K562 (cell line): ENCODE measurements at regions not wholly inside any gene's neighbourhood (a gene's known extent, or its start where the extent isn't known, plus 50 kb on each side); places are given as distances from the start of the nearest gene placed in this dataset.

ENCODE experiments used
- ATAC-seq: fragments of 200-7000 bp; cut with Tn5 transposase; 3 replicates; pipeline ENCODE4 v1.9.1; 2020; ENCODE audit warnings: moderate library complexity
- BruUV-seq: library from RNA; stranded (reverse); fragments of 400-500 nt; replicated peaks from 2 replicates; lab custom pipeline; 2021; lab: Mats Ljungman, UMichigan
- CTCF ChIA-PET: fragments of 300-600 bp; formaldehyde crosslinking; extraction: SDS; loops from one replicate; lab custom pipeline; 2021; ENCODE audit warnings: low intra/inter-chr PET ratio; lab: Yijun Ruan, JAX
- POLR2A ChIA-PET: fragments of 300-600, 350-650 bp; sonication (Branson Sonifier 250); formaldehyde crosslinking; extraction: SDS; loops from one replicate; lab custom pipeline; 2021; ENCODE audit warnings: antibody characterized with exemption, inconsistent platforms; lab: Yijun Ruan, JAX
- DNase-seq, 4 experiments: peaks; one replicate each; pipeline versions ENCODE4 v3.0.0 to v3.0.0-alpha.2; 2011 to 2018; ENCODE audit warnings: low spot score in 3 of 4, mixed read lengths in 3 of 4; ENCODE audit errors: extremely low read depth in 1 of 4
- FAIRE-seq: peaks from 2 replicates; lab custom pipeline; 2011; peaks lifted over from hg19 to GRCh38; lab: Jason Lieb, UNC
- H2AFZ ChIP-seq: 2 replicates; pipeline ENCODE4 v1.6.0; 2011; ENCODE audit warnings: low read depth, low read length, control low read depth, inconsistent platforms
- H3K27ac ChIP-seq: fragments of 200-600 bp; 3 replicates; pipeline ENCODE4 v1.8.0; 2011; ENCODE audit warnings: low read depth, mild to moderate bottlenecking, control low read depth, inconsistent platforms, low read length, moderate library complexity, mixed read lengths; ENCODE audit errors: extremely low read depth
- H3K27me3 ChIP-seq, 2 experiments: fragments of 300-600 bp in 1 of 2; 2 replicates in 1 of 2; 3 replicates in 1 of 2; pipeline versions ENCODE4 v1.6.0 to v1.8.0; 2011; ENCODE audit warnings: inconsistent platforms in 2 of 2, low read length in 2 of 2, mild to moderate bottlenecking in 1 of 2, mixed read lengths in 1 of 2, moderate library complexity in 1 of 2; ENCODE audit not compliant: control insufficient read depth in 2 of 2, insufficient read depth in 2 of 2
- H3K36me3 ChIP-seq: fragments of 300-600 bp; 3 replicates; pipeline ENCODE4 v1.8.0; 2011; ENCODE audit warnings: mild to moderate bottlenecking, low read length, inconsistent platforms; ENCODE audit not compliant: control insufficient read depth, insufficient read depth
- H3K4me1 ChIP-seq, 2 experiments: fragments of 200-600 bp in 1 of 2; replicated peaks in 1 of 2; 2 replicates in 1 of 2; 3 replicates in 1 of 2; pipeline versions ENCODE4 v1.5.1 to v1.8.0; 2011; ENCODE audit warnings: inconsistent platforms in 2 of 2, low read length in 2 of 2, mild to moderate bottlenecking in 1 of 2, mixed read lengths in 1 of 2, moderate library complexity in 1 of 2; ENCODE audit not compliant: control insufficient read depth in 2 of 2, insufficient read depth in 2 of 2
- H3K4me2 ChIP-seq: 2 replicates; pipeline ENCODE4 v1.6.1; 2011; ENCODE audit warnings: low read length, control low read depth, inconsistent platforms, mixed read lengths; ENCODE audit not compliant: insufficient read depth
- H3K4me3 ChIP-seq: fragments of 200-600 bp; sonication (generic), shearing (Covaris generic); 2 replicates; pipeline ENCODE4 v1.5.1; 2016; ENCODE audit warnings: control low read depth, inconsistent platforms
- H3K79me2 ChIP-seq: fragments of 200-600 bp; 3 replicates; pipeline ENCODE4 v1.8.0; 2011; ENCODE audit warnings: low read length, inconsistent platforms; ENCODE audit not compliant: control insufficient read depth, insufficient read depth
- H3K9ac ChIP-seq, 2 experiments: 2 replicates each; pipeline versions ENCODE4 v1.6.0 to v1.6.1; 2011; ENCODE audit warnings: low read depth in 2 of 2, low read length in 2 of 2, control low read depth in 1 of 2, inconsistent platforms in 1 of 2, mild to moderate bottlenecking in 1 of 2, mixed read lengths in 1 of 2; ENCODE audit not compliant: insufficient read depth in 1 of 2
- H3K9me1 ChIP-seq: one replicate; pipeline ENCODE4 v1.6.0; 2011; ENCODE audit warnings: inconsistent platforms, mild to moderate bottlenecking, low read length, moderate library complexity; ENCODE audit not compliant: control insufficient read depth, insufficient read depth
- H3K9me3 ChIP-seq: replicated peaks from 2 replicates; pipeline ENCODE4 v1.5.1; 2011; ENCODE audit warnings: low read depth, low read length, inconsistent platforms; ENCODE audit not compliant: control insufficient read depth, insufficient read depth
- H4K20me1 ChIP-seq: replicated peaks from 2 replicates; pipeline ENCODE4 v1.6.1; 2011; ENCODE audit warnings: low read length, inconsistent platforms, mixed read lengths; ENCODE audit not compliant: control insufficient read depth, insufficient read depth
- CLOCK ChIP-seq: fragments of 250-450 bp; sonication (Bioruptor Pico); IDR thresholded peaks from 2 replicates; pipeline ENCODE4 v1.4.0; 2020; ENCODE audit warnings: mild to moderate bottlenecking, moderate library complexity, borderline replicate concordance
- NEUROD1 ChIP-seq: fragments of 150-350 bp; IDR thresholded peaks from 2 replicates; pipeline ENCODE4 v1.6.1; 2014; ENCODE audit warnings: borderline replicate concordance, low read length, low read depth; ENCODE audit not compliant: partially characterized antibody
- SMARCC2 ChIP-seq: fragments of 450-650 bp; IDR thresholded peaks from 2 replicates; pipeline ENCODE4 v1.6.1; 2017; ENCODE audit warnings: antibody characterized with exemption, moderate library complexity, mild to moderate bottlenecking, low read depth
- ZKSCAN1 ChIP-seq: fragments of 150-350 bp; IDR thresholded peaks from 2 replicates; pipeline ENCODE4 v1.6.1; 2016; ENCODE audit warnings: low read depth, low read length
- ZMIZ1 ChIP-seq, 2 experiments: fragments of 150-350 bp in 1 of 2; IDR thresholded peaks; 2 replicates each; pipeline ENCODE4 v1.6.1; 2012 to 2016; ENCODE audit warnings: low read depth in 2 of 2, low read length in 2 of 2, mild to moderate bottlenecking in 1 of 2, moderate library complexity in 1 of 2
- ZNF316 ChIP-seq: fragments of 450-650 bp; IDR thresholded peaks from 2 replicates; pipeline ENCODE4 v1.6.1; 2016
- ZNF41 ChIP-seq: fragments of 250-450 bp; sonication (Bioruptor Pico); conservative IDR thresholded peaks from 2 replicates; pipeline ENCODE4 v1.4.0; 2020; ENCODE audit warnings: mild to moderate bottlenecking
- ZNF668 ChIP-seq: fragments of 250-450 bp; sonication (Bioruptor Pico); IDR thresholded peaks from 2 replicates; pipeline ENCODE4 v1.8.0; 2022; ENCODE audit warnings: mild to moderate bottlenecking, inconsistent platforms
- ZNF79 ChIP-seq: fragments of 250-450 bp; sonication (Bioruptor Pico); IDR thresholded peaks from 2 replicates; pipeline ENCODE4 v1.4.0; 2020; ENCODE audit warnings: low read depth, mild to moderate bottlenecking, moderate library complexity
- WGBS: fragments of 100-300 bp; shearing (Covaris generic); methylation state at CpG from one replicate; pipeline ENCODE4 v1.1.6; 2016; ENCODE audit warnings: low coverage, mixed read lengths; ENCODE audit not compliant: insufficient coverage; ENCODE audit errors: missing lambda C conversion rate; 5-methylcytosine and 5-hydroxymethylcytosine counted together
- in situ Hi-C: fragments of 300-500 bp; cut with MboI; formaldehyde crosslinking; loops from 4 replicates; pipeline ENCODE4 v1.15.0; 2018; ENCODE audit warnings: inconsistent platforms, mixed read lengths
- intact Hi-C: fragments of 100-400 bp; cut with micrococcal nuclease; formaldehyde crosslinking; loops from 2 replicates; pipeline ENCODE4 v1.14.2; 2022
- TF ChIP-seq, protein P1 (sequence below): fragments of 450-650 bp; IDR thresholded peaks from 2 replicates; pipeline ENCODE4 v1.6.1; 2016; ENCODE audit warnings: missing biosample characterization, missing genetic modification characterization
- TF ChIP-seq, protein P2 (sequence below): fragments of 450-650 bp; IDR thresholded peaks from 2 replicates; pipeline ENCODE4 v1.6.1; 2017; ENCODE audit warnings: antibody characterized with exemption, mild to moderate bottlenecking

DNA sequence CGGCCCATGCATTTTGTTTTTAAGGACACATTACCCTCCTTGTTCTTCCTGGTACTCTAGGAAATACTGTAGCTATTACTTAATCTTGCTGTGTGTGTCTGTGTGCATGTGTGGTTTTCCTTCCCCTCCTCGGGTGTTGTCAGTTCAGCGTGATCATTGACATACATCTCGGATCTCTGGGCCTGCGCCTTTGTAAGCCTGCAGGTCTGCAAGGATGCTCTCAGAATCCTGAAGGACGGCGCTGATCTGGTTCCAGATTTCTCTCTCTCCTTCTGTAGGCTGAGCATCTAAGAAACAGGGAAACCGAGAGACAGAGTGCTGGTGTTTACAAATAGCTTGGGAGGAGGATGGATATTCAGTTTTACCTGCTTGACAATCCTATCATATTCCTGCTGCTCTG lies 100.2 kb downstream of the CYRIA start:
- no peaks in the 10 kb centered on the region for H3K9me3 ChIP-seq
- ATAC-seq (no peak), DNase-seq (no peak), FAIRE-seq (no peak)
- WGBS = 3% methylated on average over 8 of the region's 8 CpGs
- no peaks in the 10 kb centered on the region for H3K79me2 ChIP-seq
- no peak overlapping the region for H3K27ac ChIP-seq
- in situ Hi-C loops (no loop called here), intact Hi-C loops (loop anchor here (5.0 kb wide), 1 partner anchor 42 kb away; no protein-coding TSS in a partner anchor)
- no peak overlapping the region for H2AFZ ChIP-seq
- H3K36me3 ChIP-seq = no peaks in the 10 kb centered on the region
- H3K9ac ChIP-seq = no peak overlapping the region
- BruUV-seq = no TSS peak
- H3K27me3 ChIP-seq = no peaks in the 10 kb centered on the region
- no peaks in the 10 kb centered on the region for H3K9me1 ChIP-seq
- CTCF ChIA-PET = no interaction called here
- no peaks in the 10 kb centered on the region for H3K4me1 ChIP-seq
- H3K4me3 ChIP-seq = no peak overlapping the region
- H4K20me1 ChIP-seq = no peaks in the 10 kb centered on the region
- POLR2A ChIA-PET = no interaction called here
- no peak overlapping the region for H3K4me2 ChIP-seq
- TF ChIP-seq ZKSCAN1 (no peak), SMARCC2 (no peak), ZMIZ1 (IDR thresholded peaks at IDR 0.05; ENCODE audit: low read depth in 2 of 2, low read length in 2 of 2) (no peak), ZNF79 (CRISPR knock-in tag) (no peak), ZNF316 (no peak), ZNF668 (CRISPR knock-in tag) (no peak), NEUROD1 (no peak), CLOCK (no peak), ZNF41 (CRISPR knock-in tag) (no peak)
- TF ChIP-seq, protein P1, sequence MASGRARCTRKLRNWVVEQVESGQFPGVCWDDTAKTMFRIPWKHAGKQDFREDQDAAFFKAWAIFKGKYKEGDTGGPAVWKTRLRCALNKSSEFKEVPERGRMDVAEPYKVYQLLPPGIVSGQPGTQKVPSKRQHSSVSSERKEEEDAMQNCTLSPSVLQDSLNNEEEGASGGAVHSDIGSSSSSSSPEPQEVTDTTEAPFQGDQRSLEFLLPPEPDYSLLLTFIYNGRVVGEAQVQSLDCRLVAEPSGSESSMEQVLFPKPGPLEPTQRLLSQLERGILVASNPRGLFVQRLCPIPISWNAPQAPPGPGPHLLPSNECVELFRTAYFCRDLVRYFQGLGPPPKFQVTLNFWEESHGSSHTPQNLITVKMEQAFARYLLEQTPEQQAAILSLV (tag) = no peak
- TF ChIP-seq, protein P2, sequence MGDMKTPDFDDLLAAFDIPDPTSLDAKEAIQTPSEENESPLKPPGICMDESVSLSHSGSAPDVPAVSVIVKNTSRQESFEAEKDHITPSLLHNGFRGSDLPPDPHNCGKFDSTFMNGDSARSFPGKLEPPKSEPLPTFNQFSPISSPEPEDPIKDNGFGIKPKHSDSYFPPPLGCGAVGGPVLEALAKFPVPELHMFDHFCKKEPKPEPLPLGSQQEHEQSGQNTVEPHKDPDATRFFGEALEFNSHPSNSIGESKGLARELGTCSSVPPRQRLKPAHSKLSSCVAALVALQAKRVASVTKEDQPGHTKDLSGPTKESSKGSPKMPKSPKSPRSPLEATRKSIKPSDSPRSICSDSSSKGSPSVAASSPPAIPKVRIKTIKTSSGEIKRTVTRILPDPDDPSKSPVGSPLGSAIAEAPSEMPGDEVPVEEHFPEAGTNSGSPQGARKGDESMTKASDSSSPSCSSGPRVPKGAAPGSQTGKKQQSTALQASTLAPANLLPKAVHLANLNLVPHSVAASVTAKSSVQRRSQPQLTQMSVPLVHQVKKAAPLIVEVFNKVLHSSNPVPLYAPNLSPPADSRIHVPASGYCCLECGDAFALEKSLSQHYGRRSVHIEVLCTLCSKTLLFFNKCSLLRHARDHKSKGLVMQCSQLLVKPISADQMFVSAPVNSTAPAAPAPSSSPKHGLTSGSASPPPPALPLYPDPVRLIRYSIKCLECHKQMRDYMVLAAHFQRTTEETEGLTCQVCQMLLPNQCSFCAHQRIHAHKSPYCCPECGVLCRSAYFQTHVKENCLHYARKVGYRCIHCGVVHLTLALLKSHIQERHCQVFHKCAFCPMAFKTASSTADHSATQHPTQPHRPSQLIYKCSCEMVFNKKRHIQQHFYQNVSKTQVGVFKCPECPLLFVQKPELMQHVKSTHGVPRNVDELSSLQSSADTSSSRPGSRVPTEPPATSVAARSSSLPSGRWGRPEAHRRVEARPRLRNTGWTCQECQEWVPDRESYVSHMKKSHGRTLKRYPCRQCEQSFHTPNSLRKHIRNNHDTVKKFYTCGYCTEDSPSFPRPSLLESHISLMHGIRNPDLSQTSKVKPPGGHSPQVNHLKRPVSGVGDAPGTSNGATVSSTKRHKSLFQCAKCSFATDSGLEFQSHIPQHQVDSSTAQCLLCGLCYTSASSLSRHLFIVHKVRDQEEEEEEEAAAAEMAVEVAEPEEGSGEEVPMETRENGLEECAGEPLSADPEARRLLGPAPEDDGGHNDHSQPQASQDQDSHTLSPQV = no peak
